NT2/D1 (cell line): ENCODE measurements at regions not wholly inside any gene's neighbourhood (a gene's known extent, or its start where the extent isn't known, plus 50 kb on each side); places are given as distances from the start of the nearest gene placed in this dataset.
"Not testable (repeated sequence)": the region's sequence is repeated elsewhere in the genome, so short reads cannot be mapped to it uniquely, and the experiment has no call there.

ENCODE experiments used
- SUZ12 ChIP-seq: IDR thresholded peaks from 2 replicates; pipeline ENCODE4 v1.6.1; 2011; ENCODE audit not compliant: insufficient read length, insufficient read depth; ENCODE audit errors: extremely low read depth
- ZNF274 ChIP-seq: IDR thresholded peaks from 2 replicates; pipeline ENCODE4 v1.6.1; 2011; ENCODE audit warnings: mild to moderate bottlenecking, low read depth, low read length

DNA sequence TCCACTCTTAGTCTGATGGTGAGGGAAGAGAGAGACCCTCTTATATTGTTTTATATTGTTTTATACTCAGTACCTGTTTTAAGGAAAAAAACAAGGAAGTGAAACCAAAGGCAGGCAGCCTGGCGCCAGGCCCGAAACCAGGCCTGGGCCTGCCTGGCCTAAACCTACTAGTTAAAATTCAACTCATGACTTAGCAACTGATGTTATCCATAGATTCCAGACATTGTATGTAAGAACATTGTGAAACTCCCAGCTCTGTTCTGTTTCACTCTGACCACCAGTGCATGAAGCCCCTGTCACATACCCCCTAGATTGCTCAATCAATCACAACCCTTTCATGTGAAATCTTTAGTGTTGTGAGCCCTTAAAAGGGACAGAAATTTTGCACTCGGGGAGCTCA, 1226.7 kb downstream of the ROBO2 start:
- not testable (repeated sequence) for TF ChIP-seq ZNF274, SUZ12
